CD4-positive, CD25-positive, alpha-beta regulatory T cell (primary cell): ENCODE measurements at regions not wholly inside any gene's neighbourhood (a gene's known extent, or its start where the extent isn't known, plus 50 kb on each side); places are given as distances from the start of the nearest gene placed in this dataset.

Experiments used
- ATAC-seq, 2 donors: fragments of 150-1000 bp; cut with Tn5 transposase; one replicate each; pipeline ENCODE4 v1.10.0; 2021; ENCODE audit warnings: low read depth in 2 of 2, moderate number of reproducible peaks in 2 of 2, moderate library complexity in 1 of 2
- DNase-seq, 3 donors: peaks; one replicate each; pipeline versions ENCODE4 v3.0.0 to v3.0.0-alpha.2; 2012 to 2022; ENCODE audit warnings: mixed read lengths in 1 of 3
- H3K27ac ChIP-seq: one replicate; pipeline ENCODE4 v1.7.0; 2013; ENCODE audit warnings: mild to moderate bottlenecking, low read length; ENCODE audit not compliant: insufficient read depth, poor library complexity, severe bottlenecking
- H3K27me3 ChIP-seq: one replicate; pipeline ENCODE4 v1.7.0; 2013; ENCODE audit warnings: low read length; ENCODE audit not compliant: control insufficient read depth, insufficient read depth
- H3K36me3 ChIP-seq: one replicate; pipeline ENCODE4 v1.7.0; 2013; ENCODE audit warnings: mild to moderate bottlenecking, low read length, moderate library complexity; ENCODE audit not compliant: control insufficient read depth, insufficient read depth
- H3K4me1 ChIP-seq: 2 replicates; pipeline ENCODE4 v1.7.0; 2013; ENCODE audit warnings: mild to moderate bottlenecking, low read length; ENCODE audit not compliant: insufficient read depth, control insufficient read depth, poor library complexity, severe bottlenecking
- H3K4me3 ChIP-seq: one replicate; pipeline ENCODE4 v1.7.0; 2013; ENCODE audit warnings: low read depth, mild to moderate bottlenecking, low read length, moderate library complexity
- H3K9me3 ChIP-seq, 2 experiments: 1 replicate in 1 of 2; 2 replicates in 1 of 2; pipeline ENCODE4 v1.7.0; 2013; ENCODE audit warnings: low read length in 2 of 2, mild to moderate bottlenecking in 1 of 2, moderate library complexity in 1 of 2; ENCODE audit not compliant: control insufficient read depth in 2 of 2
- H3K27ac Mint-ChIP-seq, 3 donors: one replicate each; pipeline ENCODE4 v1.8.0; 2020 to 2022; ENCODE audit warnings: mild to moderate bottlenecking in 3 of 3, mixed read lengths in 3 of 3, moderate library complexity in 2 of 3
- H3K27me3 Mint-ChIP-seq: one replicate; pipeline ENCODE4 v1.8.0; 2022; ENCODE audit warnings: mild to moderate bottlenecking, mixed read lengths
- H3K36me3 Mint-ChIP-seq: one replicate; pipeline ENCODE4 v1.8.0; 2020; ENCODE audit warnings: mixed read lengths
- H3K4me1 Mint-ChIP-seq, 4 donors: one replicate each; pipeline ENCODE4 v1.8.0; 2020 to 2022; ENCODE audit warnings: mixed read lengths in 4 of 4, mild to moderate bottlenecking in 1 of 4
- H3K4me3 Mint-ChIP-seq, 4 donors: one replicate each; pipeline ENCODE4 v1.8.0; 2020 to 2022; ENCODE audit warnings: mild to moderate bottlenecking in 4 of 4, mixed read lengths in 4 of 4, moderate library complexity in 3 of 4
- H3K9me3 Mint-ChIP-seq, 7 donors: one replicate each; pipeline ENCODE4 v1.8.0; 2020 to 2022; ENCODE audit warnings: mixed read lengths in 7 of 7, mild to moderate bottlenecking in 3 of 7, moderate library complexity in 2 of 7

DNA sequence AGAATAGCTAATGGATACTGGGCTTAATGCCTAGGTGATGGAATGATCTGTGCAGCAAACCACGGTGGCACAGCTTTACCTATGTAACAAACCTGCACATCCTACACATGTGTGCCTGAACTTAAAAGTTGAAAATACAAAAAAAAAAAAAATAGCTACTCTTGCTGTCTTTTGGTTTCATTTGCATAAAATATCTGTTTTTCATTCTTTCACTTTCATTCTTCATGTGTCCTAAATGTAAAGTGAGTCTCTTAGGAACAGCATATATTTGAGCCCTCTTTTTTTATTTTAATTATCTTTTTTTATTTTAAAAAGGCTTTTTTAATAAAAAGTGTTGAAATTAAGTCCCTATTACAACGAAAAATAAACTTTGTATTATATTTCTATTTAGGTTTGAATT is 836.1 kb upstream of the KCND2 start:
- peaks cover 0 to 8% of the 10 kb centered on the region in 2 experiments for H3K9me3 ChIP-seq
- ATAC-seq = no peak
- no peaks in the 10 kb centered on the region for H3K36me3 Mint-ChIP-seq
- H3K27ac Mint-ChIP-seq = no peak overlapping the region
- no peak for DNase-seq
- H3K4me1 Mint-ChIP-seq = no peaks in the 10 kb centered on the region
- H3K9me3 Mint-ChIP-seq = peaks cover 3 to 48% (median 10%) of the 10 kb centered on the region in 7 donors
- H3K4me1 ChIP-seq = no peaks in the 10 kb centered on the region
- H3K4me3 Mint-ChIP-seq = no peak overlapping the region
- H3K4me3 ChIP-seq = no peak overlapping the region
- H3K27me3 Mint-ChIP-seq = no peaks in the 10 kb centered on the region
- H3K27me3 ChIP-seq = no peaks in the 10 kb centered on the region
- no peak overlapping the region for H3K27ac ChIP-seq
- no peaks in the 10 kb centered on the region for H3K36me3 ChIP-seq

DNA sequence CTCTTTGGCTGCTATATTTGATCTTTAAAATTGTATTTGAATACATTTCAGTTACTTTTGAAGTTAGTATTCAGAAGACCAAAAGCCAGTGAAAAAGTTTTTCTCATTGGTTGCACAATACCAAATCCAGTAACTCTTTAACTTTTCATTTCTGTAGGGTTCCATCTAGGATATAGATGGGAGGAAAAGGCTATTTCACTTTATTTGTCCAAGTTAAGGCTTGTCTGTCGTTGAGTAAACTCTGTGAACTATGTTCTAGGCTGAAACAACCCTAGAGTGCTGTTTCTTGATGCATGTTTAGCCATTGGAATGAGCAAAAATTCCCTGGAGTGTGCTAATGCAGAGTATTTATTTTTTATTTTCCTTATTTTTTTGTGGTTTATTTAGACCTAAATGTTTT is 834.7 kb upstream of the KCND2 start:
- H3K27me3 Mint-ChIP-seq = no peaks in the 10 kb centered on the region
- H3K36me3 Mint-ChIP-seq = no peaks in the 10 kb centered on the region
- H3K4me3 Mint-ChIP-seq = no peak overlapping the region
- no peaks in the 10 kb centered on the region for H3K27me3 ChIP-seq
- H3K4me3 ChIP-seq = no peak overlapping the region
- H3K4me1 Mint-ChIP-seq = no peaks in the 10 kb centered on the region
- H3K4me1 ChIP-seq = no peaks in the 10 kb centered on the region
- no peaks in the 10 kb centered on the region for H3K36me3 ChIP-seq
- H3K27ac Mint-ChIP-seq = no peak overlapping the region
- ATAC-seq (no peak), DNase-seq (no peak)
- no peak overlapping the region for H3K27ac ChIP-seq
- peaks cover 2 to 46% (median 13%) of the 10 kb centered on the region in 7 donors for H3K9me3 Mint-ChIP-seq
- H3K9me3 ChIP-seq = peaks cover 0 to 8% of the 10 kb centered on the region in 2 experiments

DNA sequence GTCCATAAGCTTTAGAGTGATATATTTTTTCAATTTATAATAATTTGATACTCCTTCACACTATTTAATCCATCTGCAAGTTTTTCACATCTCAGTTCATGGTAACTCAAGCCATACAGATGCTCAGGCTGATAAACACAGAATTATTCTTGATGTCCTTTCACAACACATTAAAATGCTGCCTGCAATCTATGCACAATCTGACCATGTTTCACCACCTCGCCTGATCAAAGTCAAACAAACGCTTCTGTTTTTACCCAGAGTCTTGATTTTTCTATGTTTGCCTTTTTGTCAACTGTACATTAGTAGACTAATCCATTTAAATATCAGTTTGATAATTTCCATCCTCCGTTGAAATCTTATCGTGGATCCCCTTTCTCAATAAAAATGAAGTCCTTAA is 833.8 kb upstream of the KCND2 start:
- H3K27me3 ChIP-seq = no peaks in the 10 kb centered on the region
- no peaks in the 10 kb centered on the region for H3K4me1 ChIP-seq
- no peaks in the 10 kb centered on the region for H3K4me1 Mint-ChIP-seq
- ATAC-seq = no peak
- no peaks in the 10 kb centered on the region for H3K36me3 ChIP-seq
- H3K9me3 ChIP-seq = peaks cover 0 to 8% of the 10 kb centered on the region in 2 experiments
- H3K4me3 ChIP-seq = no peak overlapping the region
- no peak overlapping the region for H3K27ac Mint-ChIP-seq
- DNase-seq = no peak
- peaks cover 0 to 40% (median 12%) of the 10 kb centered on the region in 7 donors for H3K9me3 Mint-ChIP-seq
- no peaks in the 10 kb centered on the region for H3K27me3 Mint-ChIP-seq
- no peak overlapping the region for H3K27ac ChIP-seq
- no peaks in the 10 kb centered on the region for H3K36me3 Mint-ChIP-seq
- no peak overlapping the region for H3K4me3 Mint-ChIP-seq

DNA sequence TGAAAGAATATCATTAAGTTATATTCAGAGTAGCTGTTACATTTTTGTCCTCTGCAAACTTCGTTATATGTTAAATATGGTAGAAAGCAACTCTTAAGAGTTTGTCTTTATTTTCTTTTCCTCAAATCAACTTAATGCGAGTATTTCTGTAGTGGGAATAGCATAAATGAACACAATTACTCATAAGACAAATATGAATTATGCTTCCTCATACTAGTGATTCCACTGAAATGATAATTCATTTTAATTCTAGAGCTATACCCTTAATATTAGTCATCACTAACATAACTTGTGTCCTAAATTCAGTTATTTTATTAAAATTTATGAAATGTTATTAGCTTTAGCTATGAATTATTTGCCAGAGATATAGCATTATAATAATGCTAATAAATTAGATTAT is 820.6 kb upstream of the KCND2 start:
- Histone ChIP-seq H3K27me3 (no peaks in the 10 kb centered on the region), H3K27ac (no peak overlapping the region), H3K4me1 (no peaks in the 10 kb centered on the region), H3K36me3 (no peaks in the 10 kb centered on the region), H3K4me3 (no peak overlapping the region), H3K9me3 (peaks cover 0 to 7% of the 10 kb centered on the region in 2 experiments)
- Mint-ChIP-seq H3K27ac (no peak overlapping the region), H3K4me3 (no peak overlapping the region), H3K27me3 (no peaks in the 10 kb centered on the region), H3K4me1 (no peaks in the 10 kb centered on the region), H3K9me3 (peaks cover 0 to 12% (median 9%) of the 10 kb centered on the region in 7 donors), H3K36me3 (no peaks in the 10 kb centered on the region)
- DNase-seq = no peak
- no peak for ATAC-seq

DNA sequence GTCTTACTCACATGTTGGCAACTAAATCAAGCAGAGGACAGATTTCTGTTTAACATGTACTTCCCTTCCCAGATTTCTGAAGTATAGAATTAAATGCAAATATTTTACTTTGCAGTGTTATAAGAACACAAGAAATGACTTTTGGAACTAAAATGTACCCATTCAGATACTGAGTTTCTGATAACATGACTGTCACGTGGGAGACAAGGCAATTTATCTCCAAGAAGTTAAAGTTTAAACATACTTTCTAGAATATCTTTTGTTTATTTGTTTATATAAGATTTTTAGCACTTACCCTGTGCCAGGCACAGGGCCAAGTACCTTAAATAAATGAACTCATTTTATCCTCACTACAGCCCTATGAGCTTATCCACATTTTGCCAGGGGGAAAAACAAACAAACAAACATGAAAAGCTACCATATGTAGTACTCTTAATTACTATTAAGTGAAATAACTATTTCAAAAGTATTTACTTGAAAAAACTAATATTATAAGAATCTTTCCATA is 807.1 kb upstream of the KCND2 start:
- Histone ChIP-seq H3K4me1 (no peaks in the 10 kb centered on the region), H3K9me3 (no peaks in the 10 kb centered on the region), H3K27me3 (no peaks in the 10 kb centered on the region), H3K4me3 (no peak overlapping the region), H3K27ac (no peak overlapping the region), H3K36me3 (no peaks in the 10 kb centered on the region)
- ATAC-seq = no peak
- DNase-seq = no peak
- Mint-ChIP-seq H3K27me3 (no peaks in the 10 kb centered on the region), H3K4me1 (no peaks in the 10 kb centered on the region), H3K27ac (no peak overlapping the region), H3K4me3 (no peak overlapping the region), H3K9me3 (peaks cover 1 to 12% (median 5%) of the 10 kb centered on the region in 7 donors), H3K36me3 (no peaks in the 10 kb centered on the region)

DNA sequence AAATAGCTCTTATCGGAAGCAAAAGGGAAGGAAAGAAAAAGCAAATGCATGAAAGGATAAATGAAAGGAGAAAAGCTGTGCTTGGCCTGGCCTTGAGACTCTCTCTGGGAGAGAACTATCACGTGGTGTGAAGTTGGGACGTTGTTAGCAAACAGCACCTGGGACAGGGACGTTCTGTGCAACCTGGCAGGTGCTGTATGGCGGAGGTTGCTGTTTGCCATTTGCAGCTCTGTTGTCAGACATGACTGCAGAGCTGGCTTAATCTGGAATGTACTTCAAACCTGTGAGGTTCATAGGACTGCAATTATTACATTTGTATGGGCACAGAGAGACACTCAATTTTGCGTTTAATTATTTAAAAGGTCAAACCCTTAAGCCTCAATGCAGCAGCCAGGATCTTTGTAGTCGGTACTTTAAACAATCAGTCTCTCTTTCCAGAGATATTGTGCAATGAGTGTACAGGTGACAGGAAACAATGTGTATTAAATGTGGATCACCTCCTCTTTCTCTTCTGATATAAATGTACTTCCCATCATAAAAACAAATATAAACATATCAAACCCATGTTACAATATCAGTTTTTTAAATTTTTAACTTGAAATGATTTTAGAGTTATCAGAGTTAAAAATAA is 800.5 kb upstream of the KCND2 start:
- H3K4me1 Mint-ChIP-seq = no peaks in the 10 kb centered on the region
- no peaks in the 10 kb centered on the region for H3K27me3 Mint-ChIP-seq
- DNase-seq (no peak), ATAC-seq (no peak)
- Histone ChIP-seq H3K27me3 (no peaks in the 10 kb centered on the region), H3K27ac (no peak overlapping the region), H3K4me1 (no peaks in the 10 kb centered on the region), H3K9me3 (no peaks in the 10 kb centered on the region), H3K36me3 (no peaks in the 10 kb centered on the region), H3K4me3 (no peak overlapping the region)
- no peak overlapping the region for H3K4me3 Mint-ChIP-seq
- H3K9me3 Mint-ChIP-seq = peaks cover 0 to 8% (median 2%) of the 10 kb centered on the region in 7 donors
- no peak overlapping the region for H3K27ac Mint-ChIP-seq
- no peaks in the 10 kb centered on the region for H3K36me3 Mint-ChIP-seq

DNA sequence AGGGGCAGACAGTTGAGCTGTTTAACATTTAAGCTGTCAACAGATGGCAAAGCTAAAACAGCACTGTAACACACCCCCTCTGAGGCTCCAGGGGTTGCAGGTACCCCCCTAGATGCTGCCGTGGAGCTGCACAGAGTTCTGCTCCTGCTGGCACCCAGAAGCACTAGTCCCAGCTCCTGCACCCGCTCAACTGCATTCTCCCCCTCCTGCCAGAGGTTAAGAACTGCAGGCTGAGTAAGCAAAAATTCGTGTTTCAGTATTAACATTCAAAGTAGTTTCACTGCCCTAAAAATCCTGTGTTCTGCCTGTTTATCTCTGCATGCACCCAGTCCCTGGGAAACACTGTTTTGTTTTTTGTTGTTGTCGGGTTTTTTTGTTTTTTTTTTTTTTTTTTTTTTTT is 790.8 kb upstream of the KCND2 start:
- Mint-ChIP-seq H3K36me3 (no peaks in the 10 kb centered on the region), H3K9me3 (peaks cover 2 to 23% (median 9%) of the 10 kb centered on the region in 7 donors), H3K27ac (no peak overlapping the region), H3K4me3 (no peak overlapping the region), H3K4me1 (no peaks in the 10 kb centered on the region), H3K27me3 (no peaks in the 10 kb centered on the region)
- Histone ChIP-seq H3K27me3 (no peaks in the 10 kb centered on the region), H3K36me3 (no peaks in the 10 kb centered on the region), H3K4me3 (no peak overlapping the region), H3K9me3 (no peaks in the 10 kb centered on the region), H3K4me1 (no peaks in the 10 kb centered on the region), H3K27ac (no peak overlapping the region)
- no peak for DNase-seq
- no peak for ATAC-seq

DNA sequence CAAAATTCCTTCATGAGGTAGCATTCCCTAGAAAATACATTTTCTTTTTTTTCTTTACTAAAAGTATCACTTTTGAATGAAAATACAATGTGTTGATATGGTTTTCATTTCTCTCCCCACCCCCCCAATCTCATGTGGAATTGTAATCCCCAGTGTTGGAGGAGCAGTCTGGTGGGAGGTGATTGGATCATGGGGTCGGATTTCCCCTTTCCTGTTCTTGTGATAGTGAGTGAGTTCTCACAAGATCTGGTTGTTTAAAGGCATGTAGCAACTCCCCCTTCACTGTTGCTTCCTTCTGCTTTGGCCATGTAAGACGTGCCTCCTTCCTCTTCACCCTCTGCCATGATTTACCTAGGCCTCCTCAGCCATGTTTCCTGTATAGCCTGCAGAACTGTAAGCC is 790.3 kb upstream of the KCND2 start:
- Histone ChIP-seq H3K27ac (no peak overlapping the region), H3K4me1 (no peaks in the 10 kb centered on the region), H3K9me3 (no peaks in the 10 kb centered on the region), H3K4me3 (no peak overlapping the region), H3K36me3 (no peaks in the 10 kb centered on the region), H3K27me3 (no peaks in the 10 kb centered on the region)
- Mint-ChIP-seq H3K9me3 (peaks cover 2 to 20% (median 9%) of the 10 kb centered on the region in 7 donors), H3K36me3 (no peaks in the 10 kb centered on the region), H3K4me3 (no peak overlapping the region), H3K4me1 (no peaks in the 10 kb centered on the region), H3K27ac (no peak overlapping the region), H3K27me3 (no peaks in the 10 kb centered on the region)
- no peak for DNase-seq
- no peak for ATAC-seq
